22Rv1 (cell line): ENCODE measurements at regions not wholly inside any gene's neighbourhood (a gene's known extent, or its start where the extent isn't known, plus 50 kb on each side); places are given as distances from the start of the nearest gene placed in this dataset.

ENCODE experiments used
- ZFX ChIP-seq: fragments of 450-650 bp; IDR thresholded peaks from 2 replicates; pipeline ENCODE4 v1.6.1; 2017; ENCODE audit warnings: antibody characterized with exemption, borderline replicate concordance
- TF ChIP-seq, protein P1 (sequence below): fragments of 450-650 bp; IDR thresholded peaks from 2 replicates; pipeline ENCODE4 v1.5.1; 2017; ENCODE audit warnings: mild to moderate bottlenecking

- TF ChIP-seq, protein P1, sequence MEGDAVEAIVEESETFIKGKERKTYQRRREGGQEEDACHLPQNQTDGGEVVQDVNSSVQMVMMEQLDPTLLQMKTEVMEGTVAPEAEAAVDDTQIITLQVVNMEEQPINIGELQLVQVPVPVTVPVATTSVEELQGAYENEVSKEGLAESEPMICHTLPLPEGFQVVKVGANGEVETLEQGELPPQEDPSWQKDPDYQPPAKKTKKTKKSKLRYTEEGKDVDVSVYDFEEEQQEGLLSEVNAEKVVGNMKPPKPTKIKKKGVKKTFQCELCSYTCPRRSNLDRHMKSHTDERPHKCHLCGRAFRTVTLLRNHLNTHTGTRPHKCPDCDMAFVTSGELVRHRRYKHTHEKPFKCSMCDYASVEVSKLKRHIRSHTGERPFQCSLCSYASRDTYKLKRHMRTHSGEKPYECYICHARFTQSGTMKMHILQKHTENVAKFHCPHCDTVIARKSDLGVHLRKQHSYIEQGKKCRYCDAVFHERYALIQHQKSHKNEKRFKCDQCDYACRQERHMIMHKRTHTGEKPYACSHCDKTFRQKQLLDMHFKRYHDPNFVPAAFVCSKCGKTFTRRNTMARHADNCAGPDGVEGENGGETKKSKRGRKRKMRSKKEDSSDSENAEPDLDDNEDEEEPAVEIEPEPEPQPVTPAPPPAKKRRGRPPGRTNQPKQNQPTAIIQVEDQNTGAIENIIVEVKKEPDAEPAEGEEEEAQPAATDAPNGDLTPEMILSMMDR = no peak
- no peak for TF ChIP-seq ZFX
Measured at GRCh38 chr7:145378197-145378596, 542.3 kb upstream of the TPK1 start.
